Stimulated activated CD4-positive, alpha-beta T cell treated with anti-CD3 and anti-CD28 coated beads, Interleukin-12 subunit alpha, Interleukin-12 subunit beta, amount 100 ng/mL, for 4 hours (primary cell): ENCODE measurements at regions not wholly inside any gene's neighbourhood (a gene's known extent, or its start where the extent isn't known, plus 50 kb on each side); places are given as distances from the start of the nearest gene placed in this dataset.
"Not testable (repeated sequence)": the region's sequence is repeated elsewhere in the genome, so short reads cannot be mapped to it uniquely, and the experiment has no call there.

Source experiments
- DNase-seq: peaks from one replicate; pipeline ENCODE4 v3.0.0-alpha.2; 2020

DNA sequence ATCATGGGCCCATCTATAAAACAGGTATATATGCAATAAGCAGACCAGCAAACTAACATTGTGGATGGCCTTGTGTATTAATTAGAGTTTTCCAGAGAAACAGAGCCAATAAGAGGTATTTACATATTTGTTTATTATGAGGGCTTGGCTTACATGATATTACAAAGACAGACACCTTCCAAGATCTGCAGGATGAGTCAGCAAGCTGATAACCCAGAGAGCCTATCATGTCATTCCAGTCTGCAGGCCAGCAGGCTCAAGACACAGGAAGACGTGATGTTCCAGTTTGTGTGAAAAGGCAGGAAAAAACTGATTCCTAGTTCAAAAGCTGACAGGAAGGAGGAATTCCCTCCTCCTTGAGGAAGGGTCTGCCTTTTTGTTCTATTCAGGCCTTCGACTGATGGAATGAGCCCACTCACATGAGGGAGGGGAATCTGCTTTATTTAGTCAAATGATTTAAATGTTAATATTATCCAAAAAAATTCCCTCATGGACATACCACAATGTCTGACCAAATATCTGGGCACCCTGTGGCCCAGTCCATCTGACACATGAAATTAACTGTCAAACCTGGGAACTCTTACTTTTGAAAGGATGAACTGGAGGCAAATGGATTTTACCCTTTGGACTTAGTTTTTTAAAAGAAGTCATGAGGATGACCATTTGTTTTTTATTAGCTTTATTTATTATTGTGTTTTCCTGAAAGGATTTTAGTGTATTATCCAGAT, 161.2 kb upstream of the CHD1 start:
- no peak for DNase-seq

GRCh38 chr5:99088309-99088708, 159.5 kb upstream of the CHD1 start:
- no peak for DNase-seq

DNA sequence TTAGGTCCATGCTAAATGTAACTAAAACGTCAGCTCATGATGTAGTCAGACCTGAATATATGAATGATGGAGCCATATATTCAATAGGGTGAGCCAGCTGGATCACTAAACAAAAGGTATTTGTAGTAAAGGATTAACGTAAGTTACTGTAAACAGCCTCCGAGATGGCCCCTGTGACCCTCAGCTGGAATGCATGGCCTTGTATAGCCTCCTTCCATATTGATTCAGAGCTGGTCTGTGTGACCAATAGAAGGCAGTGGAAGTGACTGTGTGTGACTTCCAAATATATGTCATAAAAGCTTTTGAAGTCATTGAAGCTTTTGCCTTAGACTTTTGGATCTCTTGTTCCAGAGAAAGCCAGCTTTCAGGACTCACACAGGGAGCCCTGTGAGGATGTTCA, 154.4 kb upstream of the CHD1 start:
- no peak for DNase-seq

DNA sequence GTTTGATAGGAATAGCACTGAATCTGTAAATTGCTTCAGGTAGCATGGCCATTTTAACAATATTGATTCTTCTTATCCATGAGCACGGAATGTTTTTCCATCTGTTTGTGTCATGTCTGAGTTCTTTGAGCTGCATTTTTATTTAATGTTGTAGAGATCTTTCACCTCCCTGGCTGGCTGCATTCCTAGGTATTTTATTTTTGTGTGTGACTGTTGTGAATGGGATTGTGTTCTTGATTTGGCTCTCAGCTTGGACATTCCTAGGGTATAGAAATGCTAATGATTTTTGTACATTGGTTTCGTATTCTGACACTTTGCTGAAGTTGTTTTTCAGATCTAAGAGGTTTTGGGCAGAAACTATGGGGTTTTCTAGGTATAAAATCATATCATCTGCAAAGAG, 152.9 kb upstream of the CHD1 start:
- DNase-seq = no peak

DNA sequence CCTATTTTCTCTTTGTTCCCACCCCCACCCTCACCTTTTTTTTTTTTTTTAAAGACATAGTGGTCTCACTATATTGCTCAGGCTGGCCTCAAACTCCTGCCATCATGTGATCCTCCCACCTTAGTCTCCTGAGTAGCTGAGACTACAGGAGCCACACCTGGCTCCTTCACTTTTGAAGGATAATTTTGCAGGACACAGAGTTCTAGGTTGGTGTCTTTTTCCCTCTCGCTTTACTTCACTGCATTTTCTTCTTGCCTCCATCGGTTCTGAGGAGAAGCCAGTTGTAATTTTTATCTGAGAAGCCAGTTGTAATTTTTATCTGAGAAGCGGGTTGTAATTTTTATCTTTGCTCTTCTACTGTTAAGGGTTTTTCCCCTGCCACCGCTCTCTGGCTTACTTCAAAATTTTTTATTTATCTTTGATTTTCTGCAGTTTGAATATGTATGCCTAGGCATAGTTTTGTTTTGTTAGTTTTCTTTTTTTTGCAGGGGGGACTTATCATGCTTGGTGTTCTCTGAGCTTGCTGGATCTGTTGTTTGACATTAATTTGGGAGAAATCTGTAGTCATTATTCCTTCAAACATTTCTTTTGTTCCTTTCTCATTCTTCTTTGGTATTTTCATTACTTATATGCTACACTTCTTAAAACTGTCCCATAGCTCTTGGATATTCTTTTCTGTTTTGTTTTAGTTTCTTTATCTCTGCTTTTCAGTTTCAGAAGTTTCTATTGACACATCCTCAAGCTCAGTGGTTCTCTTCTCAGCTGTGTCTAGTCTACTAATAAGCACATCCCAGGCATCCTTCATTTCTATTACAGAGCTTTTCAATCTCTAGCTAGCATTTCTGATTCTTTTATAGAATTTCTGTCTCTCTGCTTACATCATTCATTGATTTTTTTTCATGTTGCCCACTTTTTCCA, 148.2 kb upstream of the CHD1 start:
- DNase-seq = no peak

DNA sequence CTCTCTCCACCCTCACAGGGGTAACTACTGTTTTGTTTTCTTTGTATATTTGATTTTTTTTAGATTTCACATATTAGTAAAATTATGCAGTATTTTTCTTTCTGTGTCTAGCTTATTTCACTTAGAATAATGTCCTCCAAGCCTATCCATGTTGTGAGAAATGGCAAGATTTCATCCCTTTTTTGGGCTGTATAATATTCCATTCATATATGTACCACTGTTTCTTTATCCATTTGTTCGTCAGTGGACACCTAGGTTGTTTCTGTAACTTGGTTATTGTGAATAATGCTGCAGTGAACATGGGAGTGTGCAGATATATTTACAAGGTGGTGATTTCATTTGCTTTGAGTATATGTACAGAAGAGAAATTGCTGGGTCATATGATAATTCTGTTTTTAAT, 144.0 kb upstream of the CHD1 start:
- DNase-seq = no peak

DNA sequence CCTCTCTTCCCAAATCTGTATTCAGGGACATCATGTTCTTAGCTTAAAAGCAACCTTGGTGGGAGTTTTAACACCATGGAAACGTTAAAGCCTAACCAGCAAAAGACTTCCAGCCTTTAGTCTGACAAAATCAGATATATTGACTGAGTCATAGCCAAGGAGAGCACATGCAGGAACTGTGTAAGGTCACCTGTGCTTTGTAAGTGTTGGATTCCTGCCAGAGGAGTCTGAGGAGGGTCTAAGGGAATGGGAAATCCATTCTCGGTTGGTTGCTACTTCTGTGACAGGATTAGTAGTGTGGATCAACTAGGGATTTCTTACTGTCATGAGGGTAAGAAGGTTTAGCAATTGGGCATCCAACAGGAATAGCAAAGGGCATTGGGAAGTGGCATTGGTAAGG, 142.0 kb upstream of the CHD1 start:
- no peak for DNase-seq

- no peak for DNase-seq
Observed at GRCh38 chr5:99070362-99070761, 141.6 kb upstream of the CHD1 start.

DNA sequence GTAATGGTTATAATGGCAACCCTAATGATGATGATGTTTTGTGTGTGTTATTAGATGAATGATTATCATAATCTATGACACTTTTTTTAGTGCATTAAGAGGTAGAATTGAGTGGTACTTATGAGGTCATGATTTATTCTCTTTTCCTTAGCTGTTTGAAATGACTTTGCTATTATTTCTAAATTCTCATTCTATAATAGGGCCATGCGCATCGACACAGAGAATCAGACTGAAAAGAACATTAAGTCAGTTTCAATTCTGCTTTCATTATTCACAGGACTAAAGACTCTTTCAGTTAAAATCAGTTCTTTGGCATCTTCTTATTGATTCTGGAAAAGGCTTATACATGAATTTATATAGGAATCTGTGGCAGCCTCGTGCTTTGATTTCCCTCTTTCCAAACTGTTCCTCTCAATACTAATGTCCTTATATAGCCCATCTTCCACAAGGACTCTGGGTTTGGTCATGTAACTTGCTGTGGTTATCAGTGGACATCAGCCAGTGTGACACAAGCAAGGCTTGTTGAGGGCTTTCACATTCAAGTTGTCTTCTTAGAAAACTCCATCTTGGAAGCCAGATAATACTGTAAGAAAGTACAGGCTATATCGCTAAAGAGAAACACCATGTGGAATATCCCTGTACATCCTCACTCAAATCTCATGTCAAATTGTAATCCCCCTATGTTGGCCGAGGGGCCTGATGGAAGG, 140.3 kb upstream of the CHD1 start:
- no peak for DNase-seq

DNA sequence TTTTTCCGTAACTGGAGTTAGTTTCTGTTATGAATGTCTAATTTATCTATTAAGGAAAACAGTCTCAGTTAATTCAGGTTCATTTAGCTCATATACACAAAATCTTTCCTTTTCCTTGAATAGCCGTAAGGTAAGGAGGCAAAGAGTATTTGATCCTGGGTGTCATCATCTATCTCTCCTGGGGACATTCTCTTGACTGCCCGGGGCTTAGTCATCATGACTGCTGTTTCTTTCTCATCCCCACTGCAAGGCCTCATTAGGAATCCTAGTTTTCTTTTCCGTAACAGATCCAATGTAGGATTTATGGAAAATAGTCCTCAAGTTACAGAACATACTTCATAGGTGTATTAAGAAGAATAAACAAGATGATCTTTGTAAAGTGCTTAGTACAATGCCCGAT, 134.9 kb upstream of the CHD1 start:
- DNase-seq = no peak

- no peak for DNase-seq
Observed at GRCh38 chr5:99061711-99062110, 132.9 kb upstream of the CHD1 start.

GRCh38 chr5:99061299-99061698, 132.5 kb upstream of the CHD1 start:
- no peak for DNase-seq

DNA sequence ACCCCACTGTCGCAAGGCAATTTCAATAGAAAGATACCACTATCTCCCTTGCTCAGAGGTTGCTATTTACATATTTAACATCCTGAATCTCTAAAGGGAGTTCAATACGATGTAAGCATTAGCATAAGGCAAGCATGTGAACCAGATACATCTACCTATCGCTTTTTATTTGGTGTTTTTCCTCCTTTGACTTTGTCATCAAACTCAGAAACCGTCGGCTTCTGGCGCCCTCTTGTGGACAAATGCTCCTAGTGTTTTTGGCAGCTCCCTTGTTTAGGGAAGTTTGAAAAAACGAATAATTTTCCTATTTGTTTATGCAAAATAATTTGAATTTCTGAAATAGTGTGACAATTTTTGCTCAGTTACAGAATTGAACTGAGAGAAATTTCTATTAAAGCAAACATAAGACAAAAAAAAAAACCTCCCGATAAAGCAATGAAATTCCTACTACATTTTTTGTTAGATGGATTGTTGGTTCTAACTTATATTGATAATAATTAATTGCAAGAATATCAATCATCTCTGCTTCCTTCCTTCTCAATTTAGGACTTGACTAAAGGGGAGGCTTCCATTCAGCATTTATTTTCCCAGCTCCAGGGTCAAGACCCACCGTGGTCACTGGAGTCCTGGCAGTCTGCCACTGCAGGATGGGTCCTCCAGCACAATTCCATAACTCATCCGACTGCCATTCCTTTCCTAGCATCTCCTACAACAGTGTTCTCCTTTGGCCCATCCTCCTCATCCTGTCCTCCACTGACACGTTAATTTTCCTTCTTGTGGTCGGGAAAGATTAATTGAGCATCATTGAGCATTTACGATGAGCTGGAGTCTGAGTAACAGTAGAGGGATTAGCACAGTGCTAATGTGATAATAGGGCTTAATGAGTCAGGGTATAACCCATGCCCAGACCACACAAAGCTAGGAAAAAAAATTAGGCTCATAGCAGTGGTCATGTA, 131.8 kb upstream of the CHD1 start:
- peak; percentile 84 for DNase-seq

DNA sequence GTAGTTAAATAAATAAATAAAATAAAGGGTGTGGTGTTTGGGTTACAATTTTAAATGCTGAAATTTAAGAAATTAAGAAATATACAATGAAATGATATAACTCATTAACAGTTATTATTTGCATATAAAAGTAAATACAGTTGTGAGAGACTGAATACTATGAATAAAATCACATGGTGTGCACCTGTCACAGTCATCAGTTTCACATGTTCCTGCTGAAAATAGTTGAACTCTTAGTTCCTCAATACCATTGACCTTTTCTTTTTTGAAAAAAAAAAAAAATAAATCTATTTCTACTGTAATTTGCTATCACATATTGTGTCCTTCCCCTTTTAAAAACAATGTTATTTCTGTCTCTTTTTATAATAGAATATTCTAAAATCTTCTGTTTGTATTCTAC, 130.9 kb upstream of the CHD1 start:
- no peak for DNase-seq

DNA sequence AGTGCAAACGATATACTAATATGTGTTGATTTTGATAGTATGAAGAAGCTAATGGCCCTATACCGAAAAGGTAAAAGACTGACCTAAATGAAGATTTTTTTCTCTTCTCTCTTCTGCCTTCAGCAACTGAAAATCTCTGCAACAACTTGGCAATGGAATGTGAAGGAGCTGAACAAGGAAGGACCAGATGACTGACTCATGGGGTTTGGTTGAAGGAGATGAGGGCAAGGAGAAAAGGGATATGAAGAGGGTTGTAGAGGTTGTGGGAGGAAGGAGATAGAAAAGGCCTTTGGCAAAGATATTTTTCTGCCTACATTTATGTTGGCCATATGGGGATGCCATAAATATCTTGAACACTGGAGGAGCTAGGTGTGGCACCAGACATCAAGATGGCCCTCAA, 129.7 kb upstream of the CHD1 start:
- DNase-seq = no peak

- no peak for DNase-seq
Observed at GRCh38 chr5:99054972-99055371, 126.2 kb upstream of the CHD1 start.

DNA sequence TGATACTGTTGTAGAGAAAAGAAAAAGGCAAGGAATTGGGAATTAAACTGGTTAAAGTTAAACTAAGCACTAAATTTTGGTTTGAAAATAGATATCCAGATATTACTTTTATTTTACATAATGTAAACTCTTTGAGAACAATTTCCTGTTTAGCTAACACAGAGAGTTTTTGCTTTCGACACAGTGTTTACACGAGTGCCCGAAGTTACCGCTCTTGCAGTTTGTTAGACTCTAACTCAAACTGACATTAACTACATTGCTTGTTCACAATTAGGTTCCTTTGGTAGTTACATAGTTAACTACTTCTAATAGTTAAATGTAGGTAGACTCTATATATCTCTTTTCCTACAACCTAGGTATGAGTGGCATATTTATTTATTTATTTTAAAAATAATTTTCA, 117.1 kb upstream of the CHD1 start:
- no peak for DNase-seq

GRCh38 chr5:99043257-99043656, 114.5 kb upstream of the CHD1 start:
- not testable (repeated sequence) for DNase-seq

- no peak for DNase-seq
Observed at GRCh38 chr5:99037668-99038067, 108.9 kb upstream of the CHD1 start.

- no peak for DNase-seq
Observed at GRCh38 chr5:99035942-99036341, 107.1 kb upstream of the CHD1 start.

- no peak for DNase-seq
Observed at GRCh38 chr5:99034336-99034735, 105.5 kb upstream of the CHD1 start.
